ENCODE measurements at regions not wholly inside any gene's neighbourhood (a gene's known extent, or its start where the extent isn't known, plus 50 kb on each side); places are given as distances from the start of the nearest gene placed in this dataset.

GRCh38 chr14:85334316-85334715, 195.6 kb upstream of the FLRT2 start (continued):
- no peak for TF ChIP-seq ZNF462 (CRISPR knock-in tag; IDR thresholded peaks at IDR 0.05)

- no peaks in the 10 kb centered on the region for H3K36me3 ChIP-seq (ENCODE audit: insufficient read depth)
- no peak overlapping the region for H2AFZ ChIP-seq
- H3F3A ChIP-seq (replicated peaks; ENCODE audit: low read depth), result no peaks in the 10 kb centered on the region
- Mint-ChIP-seq H3K36me3 (ENCODE audit: low read depth) (no peaks in the 10 kb centered on the region), H3K4me3 (no peak overlapping the region), H3K27ac (no peak overlapping the region), H3K4me1 (no peaks in the 10 kb centered on the region), H3K9me3 (no peaks in the 10 kb centered on the region), H3K27me3 (ENCODE audit: insufficient read depth, low read depth, poor library complexity) (no peaks in the 10 kb centered on the region)
- no peaks in the 10 kb centered on the region for H3K79me2 ChIP-seq (replicated peaks; ENCODE audit: insufficient read depth)
- H3K4me1 ChIP-seq (ENCODE audit: insufficient read depth), result no peaks in the 10 kb centered on the region
- H3K27me3 ChIP-seq (ENCODE audit: insufficient read depth), result no peaks in the 10 kb centered on the region
- no peak for ATAC-seq
- H4K20me1 ChIP-seq (replicated peaks; ENCODE audit: insufficient read depth), result no peaks in the 10 kb centered on the region
- no peak for DNase-seq (ENCODE audit: low spot score)
- no peak overlapping the region for H3K4me3 ChIP-seq
- H3K27ac ChIP-seq (ENCODE audit: low read depth), result no peak overlapping the region
- H3K4me2 ChIP-seq, result no peak overlapping the region
- H3K9me2 ChIP-seq (ENCODE audit: insufficient read depth), result peaks cover 5% of the 10 kb centered on the region; the same call in 1 of the 2 replicates
- TF ChIP-seq CTCF (conservative IDR thresholded peaks at IDR 0.05; ENCODE audit: low read depth in 2 of 2) (no peak), ZNF462 (CRISPR knock-in tag; IDR thresholded peaks at IDR 0.05) (no peak), ZNF331 (CRISPR knock-in tag; IDR thresholded peaks at IDR 0.05; ENCODE audit: low read depth) (no peak), NANOG (IDR thresholded peaks at IDR 0.05; ENCODE audit: borderline replicate concordance) (no peak), ZNF114 (CRISPR knock-in tag; IDR thresholded peaks at IDR 0.05) (no peak), STAT1 (IDR thresholded peaks at IDR 0.05; ENCODE audit: unreplicated experiment) (no peak), JUNB (IDR thresholded peaks at IDR 0.05; ENCODE audit: unreplicated experiment) (no peak)
Measured at GRCh38 chr14:85336257-85336656, 193.7 kb upstream of the FLRT2 start.

Measured in GM23338 (cell line).